ENCODE measurements at regions not wholly inside any gene's neighbourhood (a gene's known extent, or its start where the extent isn't known, plus 50 kb on each side); places are given as distances from the start of the nearest gene placed in this dataset.

GRCh38 chrX:152079768-152080167 lies 58.6 kb downstream of the MAGEA10 start:
- Histone ChIP-seq H4K20me1 (ENCODE audit: low read length) (no peaks in the 10 kb centered on the region), H3K79me2 (ENCODE audit: low read length) (no peaks in the 10 kb centered on the region), H3K9me3 (ENCODE audit: low read length) (no peaks in the 10 kb centered on the region), H3K4me2 (ENCODE audit: low read length) (no peak overlapping the region), H3K36me3 (ENCODE audit: low read depth, low read length) (no peaks in the 10 kb centered on the region), H3K9ac (ENCODE audit: low read length) (no peak overlapping the region), H3K27ac (ENCODE audit: low read length) (no peak overlapping the region), H3K9me2 (replicated peaks; ENCODE audit: low read length) (no peaks in the 10 kb centered on the region), H3K4me1 (ENCODE audit: insufficient read depth, low read length) (no peaks in the 10 kb centered on the region), H2AFZ (ENCODE audit: low read length) (no peak overlapping the region), H3K4me3 (ENCODE audit: low read length) (no peak overlapping the region), H3F3A (ENCODE audit: low read length, unreplicated experiment) (no peaks in the 10 kb centered on the region), H3K27me3 (ENCODE audit: low read length) (no peaks in the 10 kb centered on the region)
- TF ChIP-seq EZH2phosphoT487 (IDR thresholded peaks at IDR 0.05; ENCODE audit: borderline replicate concordance, low read length): no peak
- no peak for TF ChIP-seq EZH2 (IDR thresholded peaks at IDR 0.05; ENCODE audit: low read length, unreplicated experiment)
- TF ChIP-seq CTCF (conservative IDR thresholded peaks at IDR 0.05; ENCODE audit: low read depth, low read length): no peak
- ATAC-seq (no peak), DNase-seq (no peak)
- intact Hi-C loops (cut with micrococcal nuclease): no loop called here
- ChIA-PET POLR2A (ENCODE audit: unreplicated experiment) (no interaction called here), CTCF (no interaction called here)
- BruUV-seq (replicated peaks): no TSS peak

GRCh38 chrX:152074163-152074562 lies 64.2 kb downstream of the MAGEA10 start:
- Histone ChIP-seq H3K36me3 (ENCODE audit: low read depth, low read length) (no peaks in the 10 kb centered on the region), H3K9me3 (ENCODE audit: low read length) (no peaks in the 10 kb centered on the region), H2AFZ (ENCODE audit: low read length) (no peak overlapping the region), H3K4me2 (ENCODE audit: low read length) (no peak overlapping the region), H3K4me3 (ENCODE audit: low read length) (no peak overlapping the region), H3K27ac (ENCODE audit: low read length) (no peak overlapping the region), H3K4me1 (ENCODE audit: insufficient read depth, low read length) (no peaks in the 10 kb centered on the region), H3K27me3 (ENCODE audit: low read length) (no peaks in the 10 kb centered on the region), H3K79me2 (ENCODE audit: low read length) (no peaks in the 10 kb centered on the region), H4K20me1 (ENCODE audit: low read length) (no peaks in the 10 kb centered on the region), H3K9ac (ENCODE audit: low read length) (no peak overlapping the region), H3K9me2 (replicated peaks; ENCODE audit: low read length) (no peaks in the 10 kb centered on the region), H3F3A (ENCODE audit: low read length, unreplicated experiment) (no peaks in the 10 kb centered on the region)
- ChIA-PET CTCF (no interaction called here), POLR2A (ENCODE audit: unreplicated experiment) (no interaction called here)
- intact Hi-C loops (cut with micrococcal nuclease): no loop called here
- no TSS peak for BruUV-seq (replicated peaks)
- ATAC-seq (no peak), DNase-seq (no peak)
- TF ChIP-seq CTCF (conservative IDR thresholded peaks at IDR 0.05; ENCODE audit: low read depth, low read length): no peak
- TF ChIP-seq EZH2phosphoT487 (IDR thresholded peaks at IDR 0.05; ENCODE audit: borderline replicate concordance, low read length): no peak
- TF ChIP-seq EZH2 (IDR thresholded peaks at IDR 0.05; ENCODE audit: low read length, unreplicated experiment): no peak

GRCh38 chrX:152072236-152072635 lies 66.1 kb downstream of the MAGEA10 start:
- H3K9me3 ChIP-seq (ENCODE audit: low read length): no peaks in the 10 kb centered on the region
- no peaks in the 10 kb centered on the region for H3K9me2 ChIP-seq (replicated peaks; ENCODE audit: low read length)
- H2AFZ ChIP-seq (ENCODE audit: low read length): no peak overlapping the region
- H3K27me3 ChIP-seq (ENCODE audit: low read length): no peaks in the 10 kb centered on the region
- ChIA-PET CTCF (no interaction called here), POLR2A (ENCODE audit: unreplicated experiment) (no interaction called here)
- BruUV-seq (replicated peaks): no TSS peak
- H3K79me2 ChIP-seq (ENCODE audit: low read length): no peaks in the 10 kb centered on the region
- H3K4me2 ChIP-seq (ENCODE audit: low read length): no peak overlapping the region
- no peaks in the 10 kb centered on the region for H3K36me3 ChIP-seq (ENCODE audit: low read depth, low read length)
- TF ChIP-seq CTCF (conservative IDR thresholded peaks at IDR 0.05; ENCODE audit: low read depth, low read length) (no peak), EZH2 (IDR thresholded peaks at IDR 0.05; ENCODE audit: low read length, unreplicated experiment) (no peak), EZH2phosphoT487 (IDR thresholded peaks at IDR 0.05; ENCODE audit: borderline replicate concordance, low read length) (no peak)
- no peak overlapping the region for H3K27ac ChIP-seq (ENCODE audit: low read length)
- no peaks in the 10 kb centered on the region for H3F3A ChIP-seq (ENCODE audit: low read length, unreplicated experiment)
- H3K4me1 ChIP-seq (ENCODE audit: insufficient read depth, low read length): no peaks in the 10 kb centered on the region
- peak; percentile 51 for DNase-seq
- no peak for ATAC-seq
- H4K20me1 ChIP-seq (ENCODE audit: low read length): no peaks in the 10 kb centered on the region
- intact Hi-C loops (cut with micrococcal nuclease): no loop called here
- H3K4me3 ChIP-seq (ENCODE audit: low read length): no peak overlapping the region
- no peak overlapping the region for H3K9ac ChIP-seq (ENCODE audit: low read length)

Data from PC-3 (cell line).